ENCODE measurements at regions not wholly inside any gene's neighbourhood (a gene's known extent, or its start where the extent isn't known, plus 50 kb on each side); places are given as distances from the start of the nearest gene placed in this dataset.

DNA sequence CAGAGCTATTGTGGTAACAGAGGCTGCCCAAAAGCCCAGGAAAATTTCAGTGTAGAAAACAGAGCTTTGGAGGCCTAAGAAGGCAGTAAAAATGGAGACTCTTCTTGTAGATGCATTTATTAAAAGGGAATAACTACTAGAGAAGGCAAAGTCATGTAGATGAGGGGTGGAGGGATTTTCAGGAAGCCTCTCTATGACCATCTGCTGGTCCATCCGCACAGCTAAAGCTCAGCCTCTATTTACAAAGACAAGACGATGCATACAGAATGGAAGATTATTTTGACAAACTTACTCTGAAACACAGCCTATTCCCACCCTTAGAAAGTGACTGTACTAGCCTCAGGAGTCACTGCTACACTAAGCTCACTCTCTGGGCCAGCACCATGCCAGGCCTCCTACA, 71.4 kb downstream of the GLRX5 start:
- TF ChIP-seq, protein P1, sequence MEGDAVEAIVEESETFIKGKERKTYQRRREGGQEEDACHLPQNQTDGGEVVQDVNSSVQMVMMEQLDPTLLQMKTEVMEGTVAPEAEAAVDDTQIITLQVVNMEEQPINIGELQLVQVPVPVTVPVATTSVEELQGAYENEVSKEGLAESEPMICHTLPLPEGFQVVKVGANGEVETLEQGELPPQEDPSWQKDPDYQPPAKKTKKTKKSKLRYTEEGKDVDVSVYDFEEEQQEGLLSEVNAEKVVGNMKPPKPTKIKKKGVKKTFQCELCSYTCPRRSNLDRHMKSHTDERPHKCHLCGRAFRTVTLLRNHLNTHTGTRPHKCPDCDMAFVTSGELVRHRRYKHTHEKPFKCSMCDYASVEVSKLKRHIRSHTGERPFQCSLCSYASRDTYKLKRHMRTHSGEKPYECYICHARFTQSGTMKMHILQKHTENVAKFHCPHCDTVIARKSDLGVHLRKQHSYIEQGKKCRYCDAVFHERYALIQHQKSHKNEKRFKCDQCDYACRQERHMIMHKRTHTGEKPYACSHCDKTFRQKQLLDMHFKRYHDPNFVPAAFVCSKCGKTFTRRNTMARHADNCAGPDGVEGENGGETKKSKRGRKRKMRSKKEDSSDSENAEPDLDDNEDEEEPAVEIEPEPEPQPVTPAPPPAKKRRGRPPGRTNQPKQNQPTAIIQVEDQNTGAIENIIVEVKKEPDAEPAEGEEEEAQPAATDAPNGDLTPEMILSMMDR (conservative IDR thresholded peaks at IDR 0.05), result no peak
- TF ChIP-seq EZH2 (IDR thresholded peaks at IDR 0.05; ENCODE audit: low read depth), result no peak
